Spleen (tissue), 11 donors: ENCODE measurements at regions not wholly inside any gene's neighbourhood (a gene's known extent, or its start where the extent isn't known, plus 50 kb on each side); places are given as distances from the start of the nearest gene placed in this dataset.
"Not testable (repeated sequence)": the region's sequence is repeated elsewhere in the genome, so short reads cannot be mapped to it uniquely, and the experiment has no call there.

Experiments
- DNase-seq: peaks from one replicate; pipeline ENCODE4 v3.0.0-alpha.2; 2020
- H3K27ac ChIP-seq, 8 donors: fragments of 200-600 bp; sonication (generic) in 7 of 8; 1 replicate in 4 of 8; 2 replicates in 4 of 8; pipeline versions ENCODE4 v1.5.0 to v1.8.0; 2016 to 2021; ENCODE audit warnings: inconsistent platforms in 4 of 8, mild to moderate bottlenecking in 4 of 8, moderate library complexity in 1 of 8
- H3K27me3 ChIP-seq, 7 donors: fragments of 200-600 bp; sonication (generic) in 6 of 7; replicated peaks in 1 of 7; 1 replicate in 4 of 7; 2 replicates in 3 of 7; pipeline versions ENCODE4 v1.5.0 to v1.8.0; 2016 to 2021; ENCODE audit warnings: inconsistent platforms in 3 of 7, mild to moderate bottlenecking in 1 of 7
- H3K36me3 ChIP-seq, 6 donors: fragments of 200-600 bp; sonication (generic) in 5 of 6; 1 replicate in 4 of 6; 2 replicates in 2 of 6; pipeline versions ENCODE4 v1.5.0 to v1.8.0; 2016 to 2021; ENCODE audit warnings: inconsistent platforms in 2 of 6
- H3K4me1 ChIP-seq, 6 donors: fragments of 200-600 bp; sonication (generic) in 5 of 6; 1 replicate in 3 of 6; 2 replicates in 3 of 6; pipeline versions ENCODE4 v1.5.0 to v1.8.0; 2016 to 2021; ENCODE audit warnings: inconsistent platforms in 3 of 6
- H3K4me3 ChIP-seq, 8 donors: fragments of 200-600 bp; sonication (generic) in 7 of 8; 1 replicate in 4 of 8; 2 replicates in 4 of 8; pipeline versions ENCODE4 v1.5.0 to v1.8.0; 2016 to 2021; ENCODE audit warnings: inconsistent platforms in 4 of 8, mild to moderate bottlenecking in 4 of 8, moderate library complexity in 2 of 8
- H3K9me3 ChIP-seq, 8 donors: fragments of 200-600 bp; sonication (generic) in 7 of 8; 1 replicate in 4 of 8; 2 replicates in 4 of 8; pipeline versions ENCODE4 v1.5.0 to v1.8.0; 2016 to 2021; ENCODE audit warnings: inconsistent platforms in 4 of 8
- POLR2A ChIP-seq, 3 donors: fragments of 450-650 bp; IDR thresholded peaks; one replicate each; pipeline ENCODE4 v1.5.1; 2017; ENCODE audit warnings: antibody characterized with exemption in 3 of 3, mild to moderate bottlenecking in 1 of 3
- POLR2AphosphoS5 ChIP-seq, 3 donors: sonication (generic); formaldehyde crosslinking; IDR thresholded peaks; one replicate each; pipeline ENCODE4 v1.5.1; 2017; ENCODE audit warnings: antibody characterized with exemption in 3 of 3
- WGBS, 5 donors: extraction: QIAGEN DNeasy Blood & Tissue Kit in 3 of 5; methylation state at CpG; one replicate each; pipeline versions ENCODE4 v1.1.5 to v1.1.7; 2013 to 2018; 5-methylcytosine and 5-hydroxymethylcytosine counted together
- intact Hi-C: fragments of 100-400 bp; cut with DNase I; formaldehyde crosslinking; loops from one replicate; pipeline ENCODE4 v1.15.0; 2023; ENCODE audit warnings: low total_unique reads
- TF ChIP-seq, protein P1 (sequence below), 11 experiments: fragments of 200-600 bp in 7 of 11; fragments of 450-650 bp in 4 of 11; sonication (generic) in 4 of 11; IDR thresholded peaks in 8 of 11; conservative IDR thresholded peaks in 3 of 11; 1 replicate in 7 of 11; 2 replicates in 4 of 11; pipeline versions ENCODE4 v1.4.0 to v1.8.0; 2016 to 2021; ENCODE audit warnings: antibody characterized with exemption in 11 of 11, inconsistent platforms in 4 of 11, mild to moderate bottlenecking in 1 of 11
- donor health status: healthy with polysubstance abuse.
- donor health status: DM: no; HTN: no; CAD: no; lungs with moderate emphysema.
- donor health status: DM: no; HTN: no; CAD: no.
- donor health status: Bipolar disorder and iron deficiency.
- donor health status: healthy.
- donor health status: DM: no; HTN: no; CAD: no.
- donor health status: DM: yes; HTN: yes; CAD: no.

DNA sequence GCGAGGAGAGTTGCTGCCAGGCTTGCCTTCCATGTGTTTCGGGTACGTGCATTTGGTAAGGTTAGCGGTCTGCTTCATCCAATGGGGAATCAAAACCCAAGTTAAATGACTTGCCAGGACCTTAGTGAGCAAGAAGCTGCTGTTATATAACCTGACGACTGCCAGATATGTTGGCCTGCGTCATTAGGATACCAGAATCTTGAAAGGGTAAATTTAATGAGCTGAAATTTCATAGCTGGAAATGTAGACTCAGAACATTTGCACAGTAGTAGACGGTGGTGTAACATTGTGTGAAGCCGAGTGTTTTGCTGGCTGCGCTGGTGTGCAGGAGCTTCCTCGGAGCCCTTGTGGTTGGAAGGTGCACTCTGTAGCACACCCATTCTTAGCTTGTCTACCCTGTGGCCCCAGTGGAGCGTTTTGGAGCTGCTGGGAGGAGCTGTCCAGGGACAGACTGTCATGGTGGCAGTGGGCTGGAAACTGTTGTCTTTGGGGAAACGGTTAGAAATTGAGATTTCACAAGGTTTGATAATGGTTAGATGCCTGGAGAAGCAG lies 66.3 kb upstream of the CRYM start:
- intact Hi-C loops, H3K4me3 ChIP-seq, H3K36me3 ChIP-seq, H3K27ac ChIP-seq, H3K4me1 ChIP-seq, H3K27me3 ChIP-seq, DNase-seq, H3K9me3 ChIP-seq: not testable (repeated sequence)
- WGBS, 5 donors = 88 to 97% (median 91%) methylated on average over 12 of the region's 12 CpGs

DNA sequence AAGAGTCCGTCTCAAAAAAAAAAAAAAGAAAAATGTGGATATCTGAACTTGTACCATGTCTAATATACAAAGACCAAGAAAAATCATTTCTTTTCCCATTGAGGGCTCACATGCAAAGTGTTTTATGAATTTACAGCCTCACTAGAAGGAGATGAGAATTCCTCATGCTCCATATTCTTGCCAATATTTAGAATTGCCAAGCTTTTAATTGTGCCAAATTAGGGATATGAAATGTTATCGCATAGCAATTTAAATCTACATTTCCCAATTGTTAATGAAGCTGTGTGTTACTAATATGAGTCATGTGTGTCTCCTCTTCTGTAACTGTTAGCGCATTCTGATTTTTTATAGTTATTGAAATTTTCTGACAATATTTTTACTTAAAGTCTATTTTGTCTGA lies 63.0 kb upstream of the CRYM start:
- 93 to 99% (median 97%) methylated on average over 3 of the region's 3 CpGs for WGBS, 5 donors
- no peaks in the 10 kb centered on the region for H3K27me3 ChIP-seq
- H3K27ac ChIP-seq = no peak overlapping the region
- TF ChIP-seq POLR2A (IDR thresholded peaks at IDR 0.05) = no peak
- TF ChIP-seq, protein P1, sequence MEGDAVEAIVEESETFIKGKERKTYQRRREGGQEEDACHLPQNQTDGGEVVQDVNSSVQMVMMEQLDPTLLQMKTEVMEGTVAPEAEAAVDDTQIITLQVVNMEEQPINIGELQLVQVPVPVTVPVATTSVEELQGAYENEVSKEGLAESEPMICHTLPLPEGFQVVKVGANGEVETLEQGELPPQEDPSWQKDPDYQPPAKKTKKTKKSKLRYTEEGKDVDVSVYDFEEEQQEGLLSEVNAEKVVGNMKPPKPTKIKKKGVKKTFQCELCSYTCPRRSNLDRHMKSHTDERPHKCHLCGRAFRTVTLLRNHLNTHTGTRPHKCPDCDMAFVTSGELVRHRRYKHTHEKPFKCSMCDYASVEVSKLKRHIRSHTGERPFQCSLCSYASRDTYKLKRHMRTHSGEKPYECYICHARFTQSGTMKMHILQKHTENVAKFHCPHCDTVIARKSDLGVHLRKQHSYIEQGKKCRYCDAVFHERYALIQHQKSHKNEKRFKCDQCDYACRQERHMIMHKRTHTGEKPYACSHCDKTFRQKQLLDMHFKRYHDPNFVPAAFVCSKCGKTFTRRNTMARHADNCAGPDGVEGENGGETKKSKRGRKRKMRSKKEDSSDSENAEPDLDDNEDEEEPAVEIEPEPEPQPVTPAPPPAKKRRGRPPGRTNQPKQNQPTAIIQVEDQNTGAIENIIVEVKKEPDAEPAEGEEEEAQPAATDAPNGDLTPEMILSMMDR (IDR thresholded peaks at IDR 0.05 in 8 of 11, conservative IDR thresholded peaks at IDR 0.05 in 3 of 11) = no peak
- TF ChIP-seq POLR2AphosphoS5 (IDR thresholded peaks at IDR 0.05) = no peak
- no peaks in the 10 kb centered on the region for H3K4me1 ChIP-seq
- no peak overlapping the region for H3K4me3 ChIP-seq
- H3K9me3 ChIP-seq = no peaks in the 10 kb centered on the region
- DNase-seq = no peak
- intact Hi-C loops = no loop called here
- H3K36me3 ChIP-seq = no peaks in the 10 kb centered on the region

DNA sequence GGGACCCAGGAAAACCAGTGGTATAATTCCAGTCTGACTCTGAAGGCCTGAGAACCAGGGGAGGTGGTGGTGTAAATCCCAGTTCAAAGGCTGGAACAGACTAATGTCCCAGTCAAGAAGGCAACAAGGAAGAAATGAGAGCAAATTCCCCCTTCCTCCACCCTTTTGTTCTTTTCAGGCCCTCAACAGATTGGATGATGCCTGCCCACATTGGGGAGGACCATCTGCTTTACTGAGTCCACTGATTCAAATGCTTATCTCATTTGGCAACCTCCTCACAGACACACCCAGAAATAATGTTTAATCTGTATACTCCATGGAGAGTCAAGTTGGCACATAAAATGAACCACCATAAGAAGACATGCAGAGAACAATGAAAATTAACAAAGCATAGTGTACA lies 61.9 kb upstream of the CRYM start:
- no peak overlapping the region for H3K27ac ChIP-seq
- no peaks in the 10 kb centered on the region for H3K4me1 ChIP-seq
- TF ChIP-seq POLR2A (IDR thresholded peaks at IDR 0.05) (no peak), POLR2AphosphoS5 (IDR thresholded peaks at IDR 0.05) (no peak)
- TF ChIP-seq, protein P1 (IDR thresholded peaks at IDR 0.05 in 8 of 11, conservative IDR thresholded peaks at IDR 0.05 in 3 of 11) = no peak
- H3K9me3 ChIP-seq = no peaks in the 10 kb centered on the region
- no peaks in the 10 kb centered on the region for H3K27me3 ChIP-seq
- no peaks in the 10 kb centered on the region for H3K36me3 ChIP-seq
- no peak overlapping the region for H3K4me3 ChIP-seq
- intact Hi-C loops = no loop called here
- no peak for DNase-seq

DNA sequence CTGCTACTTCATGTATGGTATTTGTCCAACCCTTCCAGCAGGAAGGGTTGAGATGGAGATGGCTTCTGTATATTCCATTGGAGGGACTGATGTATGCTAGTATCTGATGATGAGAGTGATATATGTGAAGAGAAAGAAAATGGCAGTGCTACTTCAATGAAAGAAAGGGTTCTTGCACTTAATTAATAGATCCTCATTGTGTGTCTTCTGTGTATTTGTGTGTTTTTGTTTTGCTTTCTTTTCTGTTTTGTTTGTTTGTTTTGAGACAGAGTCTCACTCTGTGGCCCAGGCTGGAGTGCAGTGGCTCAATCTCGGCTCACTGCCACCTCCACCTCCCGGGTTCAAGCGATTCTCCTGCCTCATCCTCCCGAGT lies 61.2 kb upstream of the CRYM start:
- no peaks in the 10 kb centered on the region for H3K27me3 ChIP-seq
- H3K4me3 ChIP-seq = no peak overlapping the region
- TF ChIP-seq POLR2AphosphoS5 (IDR thresholded peaks at IDR 0.05) (no peak), POLR2A (IDR thresholded peaks at IDR 0.05) (no peak)
- TF ChIP-seq, protein P1 (IDR thresholded peaks at IDR 0.05 in 8 of 11, conservative IDR thresholded peaks at IDR 0.05 in 3 of 11) = no peak
- H3K27ac ChIP-seq = no peak overlapping the region
- 88 to 96% (median 94%) methylated on average over 4 of the region's 4 CpGs for WGBS, 5 donors
- no peak for DNase-seq
- H3K4me1 ChIP-seq = no peaks in the 10 kb centered on the region
- no peaks in the 10 kb centered on the region for H3K36me3 ChIP-seq
- no peaks in the 10 kb centered on the region for H3K9me3 ChIP-seq
- intact Hi-C loops = no loop called here
